ENCODE measurements at regions not wholly inside any gene's neighbourhood (a gene's known extent, or its start where the extent isn't known, plus 50 kb on each side); places are given as distances from the start of the nearest gene placed in this dataset.

- Histone ChIP-seq H3K36me3 (ENCODE audit: control insufficient read depth, insufficient read depth, low read length) (no peaks in the 10 kb centered on the region), H3K4me2 (ENCODE audit: insufficient read depth, low read length) (no peak overlapping the region), H3K4me3 (no peak overlapping the region), H2AFZ (ENCODE audit: low read depth, low read length) (no peak overlapping the region), H3K9me1 (ENCODE audit: control insufficient read depth, insufficient read depth, low read length) (no peaks in the 10 kb centered on the region), H3K27me3 (ENCODE audit: control insufficient read depth in 2 of 2, insufficient read depth in 2 of 2, low read length in 2 of 2) (peaks cover 6 to 20% of the 10 kb centered on the region in 2 experiments; a peak in 4 of 5 replicates), H3K27ac (ENCODE audit: extremely low read depth, low read depth, low read length) (no peak overlapping the region), H3K9me3 (replicated peaks; ENCODE audit: control insufficient read depth, insufficient read depth, low read depth, low read length) (no peaks in the 10 kb centered on the region), H3K79me2 (ENCODE audit: control insufficient read depth, insufficient read depth, low read length) (no peaks in the 10 kb centered on the region), H3K4me1 (replicated peaks in 1 of 2; ENCODE audit: control insufficient read depth in 2 of 2, insufficient read depth in 2 of 2, low read length in 2 of 2) (peaks cover 0 to 3% of the 10 kb centered on the region in 2 experiments; a peak in 1 of 5 replicates), H4K20me1 (replicated peaks; ENCODE audit: control insufficient read depth, insufficient read depth, low read length) (no peaks in the 10 kb centered on the region), H3K9ac (ENCODE audit: insufficient read depth in 1 of 2, low read depth in 2 of 2, low read length in 2 of 2) (no peak overlapping the region)
- DNase-seq (ENCODE audit: extremely low read depth in 1 of 4, low spot score in 3 of 4) (no peak), ATAC-seq (no peak), FAIRE-seq (no peak)
- intact Hi-C loops (cut with micrococcal nuclease) (no loop called here), in situ Hi-C loops (cut with MboI) (no loop called here)
- WGBS (ENCODE audit: insufficient coverage, low coverage, missing lambda C conversion rate) = 4% methylated on average over 3 of the region's 3 CpGs
- CTCF ChIA-PET (ENCODE audit: low intra/inter-chr PET ratio) = no interaction called here
- POLR2A ChIA-PET = no interaction called here
- no TSS peak for BruUV-seq (replicated peaks)
- TF ChIP-seq ZNF696 (CRISPR knock-in tag; conservative IDR thresholded peaks at IDR 0.05) (no peak), XRCC5 (IDR thresholded peaks at IDR 0.05; ENCODE audit: low read depth, low read length) (no peak), NFXL1 (CRISPR knock-in tag; IDR thresholded peaks at IDR 0.05) (no peak), SP2 (IDR thresholded peaks at IDR 0.05; ENCODE audit: extremely low read depth, low read depth, low read length, poor library complexity, severe bottlenecking) (no peak), ZBTB12 (CRISPR knock-in tag; IDR thresholded peaks at IDR 0.05) (no peak), ZBTB1 (CRISPR knock-in tag; IDR thresholded peaks at IDR 0.05; ENCODE audit: borderline replicate concordance, low read depth) (no peak), NR2C1 (IDR thresholded peaks at IDR 0.05) (no peak), NR2C1 (tag; IDR thresholded peaks at IDR 0.05) (no peak), PHF20 (IDR thresholded peaks at IDR 0.05; ENCODE audit: partially characterized antibody) (no peak), HNRNPUL1 (IDR thresholded peaks at IDR 0.05; ENCODE audit: low read length) (no peak), U2AF1 (optimal IDR thresholded peaks at IDR 0.05; ENCODE audit: low read depth, low read length) (no peak), ZFP91 (CRISPR knock-in tag; IDR thresholded peaks at IDR 0.05) (no peak)
Measured at GRCh38 chr10:6643962-6644361, 63.9 kb upstream of the PRKCQ start.
